ENCODE measurements at regions not wholly inside any gene's neighbourhood (a gene's known extent, or its start where the extent isn't known, plus 50 kb on each side); places are given as distances from the start of the nearest gene placed in this dataset.

DNA sequence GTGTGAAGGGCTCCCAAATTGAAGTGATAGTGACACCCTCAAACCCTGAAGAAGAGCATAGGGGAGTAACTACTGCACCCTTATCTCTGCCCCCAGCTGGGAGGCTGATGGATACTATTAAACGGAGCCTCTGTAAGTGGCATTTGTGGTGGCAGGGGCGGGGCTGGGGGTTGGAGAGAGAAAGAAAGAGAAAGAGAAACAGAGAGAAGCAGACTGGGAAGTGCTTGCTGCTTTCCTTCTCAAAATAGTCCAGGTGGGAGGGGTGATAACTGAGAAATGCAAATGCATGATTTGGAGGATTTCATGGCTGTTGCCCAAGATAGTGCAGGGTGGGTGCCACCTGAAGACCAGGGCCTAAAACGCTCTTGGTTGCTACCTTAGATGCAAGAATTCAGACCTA is 253.5 kb upstream of the GATB start:
- no peak for DNase-seq

DNA sequence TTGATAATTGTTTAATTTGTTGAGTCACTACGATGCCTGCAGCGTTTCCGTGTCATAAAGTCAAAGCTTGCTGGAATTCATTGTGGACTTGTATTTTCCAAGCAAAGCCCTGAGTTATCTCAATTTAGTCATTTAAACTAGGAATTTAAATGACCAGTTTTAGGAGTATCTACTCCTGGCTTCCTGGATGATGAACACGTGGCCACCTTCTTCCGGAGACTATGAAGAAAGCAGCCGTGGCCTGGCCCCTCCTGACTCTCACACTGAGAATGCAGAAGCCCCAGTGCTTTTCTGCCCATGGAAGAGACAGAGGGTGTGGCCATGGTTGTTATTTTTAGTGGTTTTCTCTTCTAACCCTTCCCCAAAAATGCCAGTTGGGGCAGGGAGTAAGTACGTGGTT is 250.7 kb upstream of the GATB start:
- DNase-seq, result no peak

DNA sequence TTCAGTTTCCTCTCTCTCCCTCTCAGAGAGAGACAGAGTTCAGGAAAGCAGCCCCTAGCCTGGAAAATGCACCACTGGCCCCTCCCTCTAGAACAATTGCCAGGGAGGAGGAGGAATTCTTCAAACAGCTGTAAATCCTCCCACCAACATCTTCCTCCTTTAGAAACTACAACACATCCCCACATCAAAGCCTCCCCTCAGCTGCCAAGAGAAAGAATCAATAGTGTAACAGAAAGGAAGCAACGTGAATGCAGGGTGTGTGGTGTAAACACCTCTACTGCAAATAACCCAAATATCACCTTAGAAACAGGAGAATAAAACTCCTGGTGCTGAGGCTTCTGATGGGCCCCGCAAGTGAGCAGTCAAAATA is 249.9 kb upstream of the GATB start:
- DNase-seq, result no peak

GRCh38 chr4:152009983-152010709 is 249.3 kb upstream of the GATB start:
- no peak for DNase-seq

GRCh38 chr4:152009031-152009670 is 248.3 kb upstream of the GATB start:
- DNase-seq, result no peak

DNA sequence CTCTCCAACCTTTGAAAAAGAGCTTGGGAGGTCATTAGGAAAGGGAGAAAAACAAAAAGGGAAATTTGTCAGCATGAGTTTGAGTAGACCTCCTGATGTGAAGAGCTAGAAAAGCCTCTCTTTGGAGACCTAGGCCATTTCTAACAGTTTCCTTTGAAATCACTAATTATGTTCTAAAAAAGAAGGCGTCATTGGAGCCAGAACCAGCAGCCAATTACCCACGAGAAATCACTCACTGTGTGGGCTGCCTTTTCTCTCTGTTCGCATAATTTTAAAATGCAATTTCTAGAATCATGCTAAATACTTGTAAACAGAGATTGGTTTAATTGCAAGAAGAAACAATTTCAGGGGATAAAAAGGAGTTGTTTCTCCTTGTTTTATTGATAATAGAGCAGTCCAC is 246.3 kb upstream of the GATB start:
- DNase-seq, result no peak

DNA sequence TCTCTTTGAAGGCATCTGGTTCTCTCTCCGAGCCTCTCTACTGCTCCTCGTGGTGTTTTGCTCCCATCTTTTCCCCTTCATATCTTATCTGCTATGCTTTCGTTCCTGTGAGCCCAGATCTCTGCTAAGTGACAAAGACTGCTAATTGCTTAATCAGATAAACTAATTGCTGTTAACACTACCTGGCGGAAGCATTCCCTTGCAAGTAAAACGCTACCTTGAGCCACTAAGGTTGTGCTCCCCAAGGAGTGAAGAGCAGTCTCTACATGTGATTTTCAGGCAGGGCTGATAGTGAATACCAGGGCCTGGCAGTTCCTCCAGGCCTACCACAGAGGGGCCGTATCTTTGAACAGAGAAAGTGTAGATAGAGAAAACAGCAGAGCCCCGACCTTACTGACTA is 244.0 kb upstream of the GATB start:
- DNase-seq, result no peak

- no peak for DNase-seq
Observed at GRCh38 chr4:152000518-152000917, 239.7 kb upstream of the GATB start.

- no peak for DNase-seq
Observed at GRCh38 chr4:151998723-151999122, 237.9 kb upstream of the GATB start.

DNA sequence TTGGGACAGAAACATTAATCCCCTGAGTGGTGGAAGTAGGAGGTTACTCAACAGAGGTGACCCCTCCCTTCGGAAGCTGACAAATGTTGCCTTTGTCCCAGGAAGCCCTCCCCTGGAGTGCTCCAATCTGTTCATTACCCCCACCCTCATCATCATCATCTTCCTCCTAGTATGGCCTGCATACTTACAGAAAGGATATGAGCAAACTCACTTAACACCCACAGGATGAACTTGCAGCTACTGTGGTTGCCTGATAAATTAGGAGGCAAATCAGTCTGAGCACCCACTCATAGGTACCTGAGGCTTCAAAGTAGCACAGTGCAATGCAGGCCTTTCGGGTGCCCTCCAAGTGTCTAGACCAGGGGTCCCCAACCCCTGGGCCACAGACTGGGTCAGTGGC is 236.7 kb upstream of the GATB start:
- no peak for DNase-seq

- no peak for DNase-seq
Observed at GRCh38 chr4:151994429-151994828, 233.6 kb upstream of the GATB start.

- DNase-seq, result no peak
Observed at GRCh38 chr4:151993521-151993920, 232.7 kb upstream of the GATB start.

DNA sequence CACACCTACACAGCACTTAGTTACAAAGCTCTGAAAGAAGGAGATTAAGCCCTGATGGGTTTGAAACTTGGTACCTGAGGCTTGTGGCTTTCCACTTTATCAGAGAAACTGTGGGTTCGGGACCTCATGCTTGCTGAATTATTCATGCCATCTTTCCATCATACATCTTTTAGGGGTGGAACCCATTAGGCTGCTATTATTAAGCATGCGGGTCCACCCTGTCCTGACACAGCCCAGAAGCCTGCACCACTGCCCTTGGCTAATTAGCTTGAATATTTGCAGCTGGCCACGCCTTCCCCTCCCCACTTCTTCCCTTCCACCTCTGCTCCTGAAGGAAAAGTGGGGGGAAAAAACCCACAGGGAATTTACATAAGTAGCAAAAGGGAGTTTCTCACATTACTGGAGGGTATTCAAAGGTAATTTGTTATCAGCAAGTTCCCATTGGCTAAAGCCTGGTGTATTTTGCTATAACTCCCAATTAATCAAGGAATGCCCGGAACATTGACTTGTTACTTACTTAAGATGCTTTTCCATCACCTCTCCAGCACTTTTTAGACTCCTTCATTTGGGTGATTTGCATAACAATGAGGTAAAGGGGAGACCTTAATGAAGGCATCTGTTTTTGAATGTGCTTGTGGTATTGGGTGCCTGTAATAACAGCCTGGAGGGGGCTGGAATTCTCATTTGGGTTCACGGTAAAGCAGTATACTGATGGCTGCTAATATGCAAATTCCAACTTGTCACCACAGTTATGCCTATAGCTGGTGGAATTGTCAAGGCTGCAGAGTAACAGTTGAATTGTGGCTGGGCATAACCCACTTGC is 231.7 kb upstream of the GATB start:
- no peak for DNase-seq

DNA sequence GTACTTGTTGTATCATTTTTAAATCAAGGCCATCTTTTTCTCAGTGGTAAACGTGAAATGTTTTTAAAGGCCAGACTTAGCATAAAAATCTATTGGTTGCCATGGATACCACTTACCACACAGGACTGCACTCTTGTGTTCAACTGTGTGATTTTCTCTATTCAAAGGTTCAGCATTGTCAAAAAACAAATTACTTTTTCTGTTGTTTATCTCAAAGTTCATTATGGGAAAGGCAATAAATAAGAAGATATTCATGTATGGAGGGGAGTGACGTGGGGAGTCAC is 231.0 kb upstream of the GATB start:
- DNase-seq, result no peak

DNA sequence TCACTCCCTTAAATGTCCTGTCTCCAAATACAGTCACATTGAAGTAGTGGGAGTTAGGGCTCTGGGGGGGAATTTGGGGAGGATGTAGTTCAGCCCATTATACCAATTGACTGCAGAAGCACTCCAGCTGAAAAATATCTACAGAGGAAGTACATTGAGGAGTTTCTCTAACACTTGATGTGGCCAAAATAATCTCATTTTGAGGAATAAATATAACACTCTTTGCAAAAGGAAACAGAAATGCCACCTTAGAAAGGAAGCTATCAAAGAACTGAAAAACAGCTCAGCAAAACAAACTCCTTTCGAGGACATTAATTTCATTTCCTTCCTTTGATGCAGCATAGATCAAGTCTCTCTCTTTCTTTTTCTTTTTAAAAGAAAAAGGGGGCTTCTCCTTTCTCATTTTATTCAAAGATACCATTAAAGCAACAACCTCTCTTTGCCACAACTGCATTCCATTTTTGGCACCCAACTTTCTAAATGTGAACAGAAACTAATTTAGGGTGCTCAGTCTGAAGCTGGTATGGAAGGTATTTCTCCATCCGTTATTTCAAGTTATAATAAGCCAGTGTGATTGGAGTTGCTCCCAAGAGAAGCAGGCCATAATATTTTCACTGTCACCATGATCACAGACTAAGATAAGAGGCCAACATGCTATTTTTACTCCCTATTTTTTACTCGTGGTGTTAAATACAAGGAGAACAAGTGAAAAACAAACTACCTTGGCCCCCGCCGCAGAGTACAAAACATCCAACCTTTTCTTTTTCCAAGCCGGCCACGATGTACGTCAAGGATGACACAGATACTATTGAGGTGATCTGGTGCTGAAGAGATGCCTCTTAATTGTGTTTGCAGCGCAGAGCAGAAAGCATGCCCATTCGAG is 230.4 kb upstream of the GATB start:
- no peak for DNase-seq

DNA sequence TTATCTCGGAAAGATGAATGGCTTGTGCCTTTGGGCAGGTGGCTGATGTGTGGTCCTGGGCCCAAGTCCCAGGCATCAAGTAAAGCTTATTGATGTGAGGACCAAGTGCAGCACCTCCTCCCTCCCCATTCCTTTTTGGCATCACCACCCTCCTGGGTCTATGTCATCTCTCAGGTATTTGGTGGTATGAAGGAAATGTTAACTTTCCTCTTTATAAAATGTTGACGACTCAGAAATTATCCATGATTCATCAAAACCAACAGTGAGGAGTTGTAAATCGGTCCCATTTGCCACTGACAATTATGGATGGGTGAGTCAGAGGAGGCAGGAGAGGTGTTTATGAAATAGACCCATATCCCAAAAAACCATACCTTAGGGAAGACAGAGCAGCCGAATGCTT is 229.4 kb upstream of the GATB start:
- DNase-seq, result peak; percentile 19

DNA sequence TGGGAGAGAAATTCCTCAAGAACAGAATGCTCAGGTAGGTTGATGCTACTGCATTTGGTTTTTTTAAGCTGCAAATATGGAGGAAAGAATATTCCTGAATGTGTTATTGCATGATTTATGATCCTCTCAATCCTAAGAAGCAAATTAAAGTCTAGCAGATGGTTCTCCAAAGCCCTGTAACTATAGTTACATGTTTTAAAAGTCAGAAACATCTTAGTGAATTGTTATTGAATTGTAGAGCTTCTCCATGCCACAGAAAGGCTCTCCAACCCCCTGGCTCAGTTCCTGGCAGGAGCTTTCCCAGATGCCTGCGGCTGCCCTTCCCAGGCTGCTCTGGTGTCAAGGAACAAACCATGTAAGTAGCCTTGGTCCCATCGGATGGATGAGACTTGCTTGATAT is 227.8 kb upstream of the GATB start:
- no peak for DNase-seq

- no peak for DNase-seq
Observed at GRCh38 chr4:151987606-151988005, 226.8 kb upstream of the GATB start.

GRCh38 chr4:151983854-151984253 is 223.0 kb upstream of the GATB start:
- DNase-seq, result no peak

GRCh38 chr4:151979819-151980218 is 219.0 kb upstream of the GATB start:
- DNase-seq, result no peak

DNA sequence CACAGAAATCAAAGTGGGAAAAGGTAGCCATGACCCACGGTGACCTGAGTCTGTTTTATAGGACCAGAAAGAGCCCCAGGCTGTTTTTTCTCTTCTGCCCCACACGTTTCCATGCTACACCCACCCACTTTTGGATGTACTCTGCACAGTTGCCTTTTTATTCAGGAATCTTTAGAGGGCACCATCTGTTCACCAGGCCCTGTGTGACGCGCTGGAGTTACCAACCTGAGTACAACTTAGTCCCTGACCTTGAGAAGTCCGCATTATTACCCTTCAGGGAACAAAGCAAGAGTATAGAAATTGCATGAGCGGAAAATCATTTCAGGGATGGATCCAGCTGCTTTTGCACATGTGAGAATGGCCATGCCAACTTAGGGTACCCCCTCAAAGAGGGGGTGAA is 207.8 kb upstream of the GATB start:
- DNase-seq, result no peak

GRCh38 chr4:151967074-151967473 is 206.3 kb upstream of the GATB start:
- no peak for DNase-seq

Data from fibroblast of skin of scalp (primary cell).